ENCODE measurements at regions not wholly inside any gene's neighbourhood (a gene's known extent, or its start where the extent isn't known, plus 50 kb on each side); places are given as distances from the start of the nearest gene placed in this dataset.

DNA sequence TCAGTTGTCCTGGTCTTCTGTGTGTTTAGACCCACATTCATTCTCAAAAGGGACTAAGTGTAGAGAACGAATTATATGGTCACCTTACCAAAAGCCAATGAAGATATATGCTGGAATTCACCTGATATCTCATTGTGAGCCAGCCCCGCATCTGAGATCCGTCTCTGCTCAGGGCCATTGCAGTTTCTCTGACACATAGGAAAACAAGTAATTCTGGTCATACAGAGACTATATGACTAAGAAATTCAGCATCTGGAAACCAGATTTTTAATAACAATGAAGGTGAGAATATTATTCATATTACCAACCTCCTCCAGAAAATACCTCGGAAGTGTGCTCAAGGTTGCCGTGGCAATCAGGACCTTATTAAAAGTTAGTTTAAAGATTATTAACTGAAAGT is 278.6 kb upstream of the EDNRB start:
- TF ChIP-seq, protein P1, sequence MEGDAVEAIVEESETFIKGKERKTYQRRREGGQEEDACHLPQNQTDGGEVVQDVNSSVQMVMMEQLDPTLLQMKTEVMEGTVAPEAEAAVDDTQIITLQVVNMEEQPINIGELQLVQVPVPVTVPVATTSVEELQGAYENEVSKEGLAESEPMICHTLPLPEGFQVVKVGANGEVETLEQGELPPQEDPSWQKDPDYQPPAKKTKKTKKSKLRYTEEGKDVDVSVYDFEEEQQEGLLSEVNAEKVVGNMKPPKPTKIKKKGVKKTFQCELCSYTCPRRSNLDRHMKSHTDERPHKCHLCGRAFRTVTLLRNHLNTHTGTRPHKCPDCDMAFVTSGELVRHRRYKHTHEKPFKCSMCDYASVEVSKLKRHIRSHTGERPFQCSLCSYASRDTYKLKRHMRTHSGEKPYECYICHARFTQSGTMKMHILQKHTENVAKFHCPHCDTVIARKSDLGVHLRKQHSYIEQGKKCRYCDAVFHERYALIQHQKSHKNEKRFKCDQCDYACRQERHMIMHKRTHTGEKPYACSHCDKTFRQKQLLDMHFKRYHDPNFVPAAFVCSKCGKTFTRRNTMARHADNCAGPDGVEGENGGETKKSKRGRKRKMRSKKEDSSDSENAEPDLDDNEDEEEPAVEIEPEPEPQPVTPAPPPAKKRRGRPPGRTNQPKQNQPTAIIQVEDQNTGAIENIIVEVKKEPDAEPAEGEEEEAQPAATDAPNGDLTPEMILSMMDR (IDR thresholded peaks at IDR 0.05): no peak
- TF ChIP-seq EZH2 (IDR thresholded peaks at IDR 0.05; ENCODE audit: borderline replicate concordance, insufficient read depth, low read depth, low read length, poor library complexity, severe bottlenecking): no peak

All from B cell (primary cell).